Activated CD8-positive, alpha-beta memory T cell treated with anti-CD3 and anti-CD28 coated beads, Interleukin-2, amount 50 U/mL, for 48 hours (primary cell): ENCODE measurements at regions not wholly inside any gene's neighbourhood (a gene's known extent, or its start where the extent isn't known, plus 50 kb on each side); places are given as distances from the start of the nearest gene placed in this dataset.

Experiments
- DNase-seq: peaks from one replicate; pipeline ENCODE4 v3.0.0-alpha.2; 2020

DNA sequence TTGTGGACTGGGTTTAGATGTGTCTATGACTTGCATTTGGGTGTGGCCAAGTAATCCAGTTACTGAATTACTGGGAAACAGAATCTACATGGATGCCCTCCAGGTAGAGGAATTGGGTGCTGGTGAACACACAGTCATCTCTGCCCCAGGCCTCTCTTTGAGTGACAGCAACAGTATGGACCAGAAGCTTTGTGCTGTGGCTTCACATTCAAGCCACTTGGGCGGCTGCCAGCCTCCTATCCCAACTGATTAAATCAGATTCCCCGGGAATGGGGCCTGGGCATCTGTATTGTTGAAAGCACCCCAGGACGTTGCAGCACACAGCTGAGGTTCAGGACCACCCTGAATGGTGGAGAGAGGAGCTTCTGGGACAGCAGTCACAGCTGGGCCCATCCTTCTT, 144.6 kb downstream of the DHX35 start:
- no peak for DNase-seq

DNA sequence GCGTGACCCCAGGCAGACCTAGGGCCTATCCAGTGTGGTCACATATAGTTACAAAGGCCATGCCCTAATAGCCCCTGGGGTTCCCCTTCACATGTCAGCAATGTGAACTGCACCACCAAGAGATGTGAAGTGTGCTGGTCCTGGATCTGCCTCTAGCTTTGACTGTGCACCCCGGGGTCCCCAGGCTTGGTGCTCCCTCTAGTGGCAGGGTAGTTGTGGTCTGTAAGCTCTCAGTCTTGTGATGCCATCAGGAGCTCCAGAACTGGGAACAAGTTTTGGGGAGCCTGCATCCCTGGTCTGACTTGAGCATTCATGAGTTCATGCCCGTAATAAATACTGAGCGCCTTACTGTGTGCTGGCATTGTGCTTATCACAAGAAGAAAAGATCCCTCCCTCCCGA, 143.4 kb downstream of the DHX35 start:
- DNase-seq = no peak

DNA sequence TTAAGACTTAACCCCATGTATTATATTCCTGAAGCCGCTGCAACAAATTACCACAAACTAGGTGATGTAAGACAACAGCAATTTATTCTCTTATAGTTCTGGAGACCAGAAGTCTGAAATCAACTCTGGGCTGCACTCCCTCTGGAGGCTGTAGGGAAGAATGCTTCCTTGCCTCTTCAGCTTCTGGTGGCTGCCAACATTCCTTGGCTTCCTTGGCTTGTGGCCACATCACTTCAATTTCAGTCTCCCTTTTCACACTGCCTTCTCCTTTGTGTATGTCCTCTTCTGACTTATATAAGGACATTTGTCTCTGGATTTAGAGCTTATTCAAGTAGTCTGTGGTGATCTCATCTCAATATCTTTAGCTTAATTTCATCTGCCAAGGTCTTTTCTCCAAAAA, 141.6 kb downstream of the DHX35 start:
- DNase-seq = no peak

DNA sequence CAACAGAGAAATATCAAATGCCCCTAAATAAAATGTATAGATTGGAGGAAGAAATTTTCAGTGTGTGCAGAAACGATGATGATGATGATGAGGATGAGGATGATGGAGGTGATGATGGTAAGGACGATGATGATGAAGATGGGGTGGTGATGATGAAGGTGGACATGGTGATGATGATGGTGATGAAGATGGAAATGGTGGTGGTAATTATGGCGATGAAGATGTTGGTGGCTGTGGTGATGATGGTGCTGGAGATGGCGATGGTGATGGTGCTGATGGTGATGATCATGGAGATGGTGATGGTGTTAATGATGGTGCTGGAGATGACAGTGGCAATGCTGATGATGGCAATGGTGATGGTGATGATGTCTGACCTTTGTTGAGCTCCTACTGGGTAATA, 141.2 kb downstream of the DHX35 start:
- no peak for DNase-seq

DNA sequence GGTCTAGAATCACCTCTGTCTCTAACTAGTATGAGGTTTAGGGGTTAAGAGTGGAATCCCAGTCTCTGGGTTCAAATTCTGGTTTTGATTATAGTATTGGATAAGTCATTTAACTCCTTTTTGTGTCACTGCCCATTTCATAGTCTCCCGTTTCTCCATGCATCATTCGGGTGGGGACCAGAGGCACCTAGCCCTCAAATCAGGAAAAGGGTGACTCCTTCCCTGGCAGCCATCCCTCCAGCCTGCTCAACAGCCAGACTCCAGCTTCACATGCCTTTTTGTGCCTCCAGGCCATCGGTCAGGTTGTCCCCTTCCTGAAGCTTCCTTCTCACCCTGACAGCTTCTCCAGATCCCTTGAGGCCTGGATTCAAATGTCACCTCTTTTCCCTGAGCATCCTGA, 139.8 kb downstream of the DHX35 start:
- DNase-seq = no peak

DNA sequence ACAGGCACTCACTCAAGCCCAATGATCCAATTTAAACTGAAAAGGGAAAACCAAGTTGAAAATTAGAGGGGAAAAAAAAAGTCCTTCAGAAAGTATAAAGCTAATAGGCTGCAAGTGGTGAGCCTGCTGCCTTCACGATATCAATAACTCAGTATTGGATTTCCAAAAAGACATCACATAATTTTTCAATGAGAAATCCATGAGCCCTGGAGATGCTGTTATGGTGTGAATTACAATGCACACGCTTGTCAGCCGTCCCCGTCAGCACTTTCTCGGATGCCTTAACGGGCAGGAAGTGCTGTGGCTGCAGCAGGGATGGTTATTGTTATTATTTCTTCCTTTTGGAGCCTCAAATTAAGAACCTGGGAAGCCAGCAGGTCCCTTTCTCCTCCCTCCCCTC, 138.5 kb downstream of the DHX35 start:
- no peak for DNase-seq

DNA sequence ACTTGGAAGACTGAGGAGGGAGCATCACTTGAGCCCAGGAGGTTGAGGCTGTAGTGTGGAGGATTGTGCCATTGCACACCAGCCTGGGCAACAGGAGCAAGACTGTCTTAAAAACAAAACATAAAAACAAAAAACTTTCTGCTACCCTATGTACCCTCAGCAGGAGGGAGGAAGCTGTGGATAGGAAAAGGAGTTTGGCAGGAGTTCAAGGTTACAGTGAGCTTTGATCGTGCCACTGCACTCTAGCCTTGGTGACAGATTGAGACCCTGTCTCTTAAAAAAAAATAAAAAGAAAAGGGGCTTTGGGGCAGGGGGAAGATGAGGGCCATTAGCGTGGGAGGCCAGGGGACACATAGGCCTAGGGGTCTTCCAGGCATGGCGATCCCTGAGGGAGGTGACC, 135.7 kb downstream of the DHX35 start:
- DNase-seq = no peak

DNA sequence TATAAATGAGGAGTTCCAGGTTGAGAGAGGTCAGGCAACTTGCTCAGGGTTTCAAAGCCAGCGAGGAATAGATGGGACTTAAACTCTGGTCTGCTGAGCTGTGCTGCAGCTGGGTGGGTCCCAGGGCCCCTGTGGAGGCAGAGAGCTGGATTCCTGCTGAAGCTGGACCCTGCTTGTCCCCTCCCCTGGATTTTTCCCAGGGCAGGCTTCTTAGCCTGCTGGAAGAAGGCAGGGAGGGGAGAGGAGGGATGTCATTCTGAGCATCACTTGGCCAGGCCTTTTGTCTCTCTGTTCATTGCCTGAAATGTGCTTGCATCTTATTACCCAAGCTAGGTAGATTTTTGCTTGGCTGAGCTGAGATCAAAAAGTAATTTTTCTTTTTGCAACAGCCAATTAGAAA, 133.7 kb downstream of the DHX35 start:
- DNase-seq = no peak

DNA sequence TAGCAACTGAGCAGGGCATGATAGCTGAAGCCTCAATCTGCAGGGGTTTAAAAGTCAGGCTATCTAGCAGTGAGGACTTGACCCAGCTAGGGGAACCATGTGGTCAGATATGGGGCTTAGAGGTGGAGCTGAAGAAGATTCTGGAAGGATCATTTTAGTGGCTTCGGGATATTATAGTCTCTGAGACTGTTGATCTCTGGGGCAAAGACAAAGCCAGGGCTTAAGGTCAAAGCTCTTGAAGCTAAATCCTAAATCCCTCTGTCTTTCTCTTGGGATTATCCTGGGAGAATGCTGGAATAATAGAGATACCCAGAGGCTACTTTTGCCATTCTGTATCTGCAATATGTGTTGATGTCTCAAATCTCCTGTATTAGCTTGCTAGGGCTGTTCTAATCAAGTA, 132.2 kb downstream of the DHX35 start:
- DNase-seq = no peak

DNA sequence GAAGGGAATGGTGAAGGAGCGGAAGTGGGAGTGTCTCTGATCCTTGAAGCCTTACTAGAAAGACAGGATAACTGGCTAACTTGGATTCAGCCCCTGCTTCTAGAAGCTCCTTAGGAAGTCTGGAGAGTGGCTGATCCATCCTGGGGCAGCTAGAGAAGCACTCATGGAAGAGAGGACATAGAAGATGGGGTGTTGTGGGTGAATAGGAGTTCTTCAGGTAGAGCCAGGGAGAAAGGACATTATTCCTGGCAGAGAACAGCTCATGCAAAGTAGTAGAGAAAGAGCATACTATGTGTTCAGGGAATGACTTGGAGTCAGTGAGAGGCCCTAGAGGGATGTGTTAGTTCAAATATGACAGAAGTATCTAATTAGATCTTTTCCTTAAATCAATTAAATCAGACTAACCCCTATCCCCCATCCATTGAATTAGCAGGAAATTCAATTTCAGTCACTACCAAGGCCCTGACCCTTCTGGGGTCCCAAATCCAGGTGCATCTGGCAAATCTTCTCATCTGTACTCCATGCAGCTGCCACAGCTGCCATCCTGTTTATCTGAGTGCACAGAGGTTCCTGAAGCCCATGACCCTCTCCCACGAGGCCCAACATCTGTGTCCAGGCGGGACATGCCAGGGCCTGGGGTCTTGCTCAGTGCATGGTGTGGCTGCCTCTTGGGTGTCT, 130.7 kb downstream of the DHX35 start:
- DNase-seq = no peak

DNA sequence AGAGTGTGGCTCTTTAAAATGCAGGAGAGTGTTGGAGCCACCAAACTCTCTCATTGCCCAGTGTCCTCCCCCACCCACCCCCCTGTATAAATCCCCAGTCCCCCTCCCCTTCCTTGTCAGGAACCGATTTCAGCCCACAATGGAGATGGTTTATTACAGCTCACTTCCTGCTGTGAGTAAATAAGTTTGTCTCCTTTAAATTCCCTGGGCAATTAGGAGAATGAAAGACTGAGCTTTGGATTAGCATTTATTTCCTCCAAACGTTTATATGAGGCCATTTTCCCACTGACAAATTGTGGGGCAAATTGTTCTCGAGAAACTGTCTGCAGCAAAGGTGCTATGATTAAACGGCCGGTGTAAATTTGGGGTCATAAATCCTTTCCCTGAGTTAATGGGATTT, 128.8 kb downstream of the DHX35 start:
- no peak for DNase-seq

DNA sequence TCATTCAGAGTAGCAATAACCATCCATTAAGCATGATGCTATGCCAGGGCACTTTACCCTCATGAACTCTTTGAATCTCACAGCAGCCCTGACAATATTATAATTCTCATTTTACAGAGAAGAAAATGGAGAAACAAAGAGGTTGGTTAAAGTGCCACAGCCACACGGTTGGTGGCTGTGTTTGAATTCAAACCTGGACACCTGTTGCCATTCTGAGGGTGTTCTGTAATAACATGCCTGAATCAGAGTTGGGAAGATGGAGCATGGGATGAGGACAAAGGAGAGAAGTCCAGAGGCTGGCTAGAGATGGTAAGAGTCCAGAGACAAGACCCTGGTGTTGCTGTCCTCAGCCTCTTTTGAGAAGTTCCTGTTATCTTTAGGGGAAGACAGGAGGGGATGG, 127.7 kb downstream of the DHX35 start:
- no peak for DNase-seq
